ENCODE measurements at regions not wholly inside any gene's neighbourhood (a gene's known extent, or its start where the extent isn't known, plus 50 kb on each side); places are given as distances from the start of the nearest gene placed in this dataset.
"Not testable (repeated sequence)": the region's sequence is repeated elsewhere in the genome, so short reads cannot be mapped to it uniquely, and the experiment has no call there.

DNA sequence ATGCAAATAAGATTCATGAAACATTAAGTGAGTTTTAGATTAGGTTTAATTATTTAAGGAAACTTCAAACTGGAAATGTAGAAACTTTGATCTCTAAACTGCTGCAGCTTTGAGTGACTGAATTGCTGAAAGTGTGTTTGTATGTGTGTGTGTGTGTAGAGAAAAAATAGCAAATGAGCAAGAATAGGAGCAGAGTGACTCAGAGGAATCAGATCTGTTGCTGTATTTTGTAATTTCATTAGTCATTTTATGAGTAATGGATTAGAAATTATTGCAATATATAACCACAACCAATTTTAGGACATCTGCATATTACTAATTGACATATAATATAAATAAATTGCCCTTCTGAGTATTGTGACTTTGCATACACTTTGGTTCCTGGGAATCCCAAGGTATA, 52.8 kb upstream of the SLC9A9 start:
- peak; percentile 84 for DNase-seq

DNA sequence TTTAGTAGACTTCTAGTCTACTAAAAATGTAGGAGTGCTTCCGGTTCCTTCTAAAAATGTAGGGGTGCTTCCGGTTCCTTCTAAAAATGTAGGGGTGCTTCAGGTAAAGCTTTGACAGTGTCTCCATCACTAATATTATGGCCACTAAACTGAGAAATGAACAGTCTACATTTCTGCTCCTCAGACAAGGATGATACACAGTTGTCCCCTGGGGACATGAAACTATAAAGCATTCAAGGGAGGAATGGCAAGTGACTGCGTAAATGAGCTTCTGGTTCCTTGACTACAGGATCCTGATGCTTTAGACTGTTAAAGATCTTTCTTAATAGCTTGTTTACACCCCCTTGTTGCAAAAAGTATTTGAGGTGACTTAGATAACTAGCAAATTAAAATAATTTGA, 53.9 kb upstream of the SLC9A9 start:
- no peak for DNase-seq

DNA sequence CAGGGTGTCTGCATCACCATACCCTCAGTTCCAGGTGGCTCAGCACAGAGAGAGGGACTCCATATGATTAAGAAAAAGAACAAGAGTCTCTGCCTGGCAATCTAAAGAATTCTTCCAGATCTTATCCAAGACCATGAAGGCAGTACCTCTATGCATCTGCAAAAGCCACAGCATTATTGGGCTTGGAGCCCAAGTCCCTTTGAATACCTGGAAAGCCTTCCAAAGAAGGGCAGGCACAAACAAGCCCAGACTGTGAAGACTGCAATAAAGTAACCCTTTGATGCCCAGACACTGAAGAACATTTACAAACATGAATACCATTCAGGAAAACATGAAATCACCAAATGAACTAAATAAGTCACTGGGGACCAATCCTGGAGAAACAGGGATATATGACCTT, 60.9 kb upstream of the DIPK2A start:
- no peak for DNase-seq

- DNase-seq: no peak
Observed at GRCh38 chr3:143914257-143914656, 57.4 kb upstream of the DIPK2A start.

- DNase-seq: no peak
Observed at GRCh38 chr3:143918848-143919247, 52.8 kb upstream of the DIPK2A start.

DNA sequence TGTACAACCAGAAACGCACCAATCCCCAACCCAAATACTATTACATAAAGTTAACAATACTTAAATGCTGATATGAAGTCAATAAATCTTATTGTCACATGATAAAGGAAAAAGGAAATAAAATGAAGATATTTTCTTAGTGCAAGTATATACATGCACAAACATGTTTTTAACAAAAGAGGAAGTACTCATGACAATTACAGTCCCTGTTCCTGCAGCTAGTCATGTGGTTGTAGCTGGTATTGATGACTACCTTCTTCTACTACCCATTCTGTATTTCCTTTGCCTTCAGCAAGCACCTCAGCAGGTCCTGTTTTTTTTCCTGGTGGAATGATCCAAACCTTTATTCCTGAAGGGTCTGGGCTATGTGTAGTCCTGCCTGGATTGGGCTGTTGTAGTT, 50.4 kb upstream of the DIPK2A start:
- DNase-seq: not testable (repeated sequence)

All from fibroblast of skin of abdomen (primary cell).